CD4-positive, alpha-beta T cell (primary cell): ENCODE measurements at regions not wholly inside any gene's neighbourhood (a gene's known extent, or its start where the extent isn't known, plus 50 kb on each side); places are given as distances from the start of the nearest gene placed in this dataset.

Experiments
- ATAC-seq: fragments of 200-7000 bp; cut with Tn5 transposase; one replicate; pipeline ENCODE4 v1.10.0; 2022; ENCODE audit warnings: mild to moderate bottlenecking; ENCODE audit not compliant: poor library complexity
- CTCF ChIA-PET: fragments of 350-600 bp; sonication (Branson Sonifier 250); formaldehyde crosslinking; loops from one replicate; lab custom pipeline; 2021; ENCODE audit warnings: antibody characterized with exemption, inconsistent platforms; lab: Charles Lee
- POLR2A ChIA-PET: fragments of 350-600 bp; sonication (Branson Sonifier 250); formaldehyde crosslinking; loops from one replicate; lab custom pipeline; 2021; ENCODE audit warnings: antibody characterized with exemption, inconsistent platforms; lab: Charles Lee
- DNase-seq, 14 experiments: peaks; one replicate each; pipeline ENCODE4 v3.0.0-alpha.2; 2013 to 2020; ENCODE audit warnings: mixed read lengths in 2 of 14
- H3K27ac ChIP-seq, 2 donors: one replicate each; pipeline versions ENCODE4 v1.5.1 to v1.7.0; 2013; ENCODE audit warnings: low read length in 2 of 2, low read depth in 1 of 2, mild to moderate bottlenecking in 1 of 2
- H3K27me3 ChIP-seq, 2 experiments: 1 replicate in 1 of 2; 2 replicates in 1 of 2; pipeline versions ENCODE4 v1.6.1 to v1.7.0; 2013; ENCODE audit warnings: low read length in 2 of 2, control low read depth in 1 of 2, mild to moderate bottlenecking in 1 of 2, moderate library complexity in 1 of 2; ENCODE audit not compliant: insufficient read depth in 2 of 2, control insufficient read depth in 1 of 2
- H3K36me3 ChIP-seq: one replicate; pipeline ENCODE4 v1.6.1; 2013; ENCODE audit warnings: low read length, control low read depth; ENCODE audit not compliant: insufficient read depth
- H3K4me1 ChIP-seq: one replicate; pipeline ENCODE4 v1.6.1; 2013; ENCODE audit warnings: low read length, control low read depth; ENCODE audit not compliant: insufficient read depth
- H3K4me3 ChIP-seq: one replicate; pipeline ENCODE4 v1.5.1; 2013; ENCODE audit warnings: mild to moderate bottlenecking, low read length, moderate library complexity
- H3K9me3 ChIP-seq, 2 experiments: 1 replicate in 1 of 2; 2 replicates in 1 of 2; pipeline versions ENCODE4 v1.6.1 to v1.7.0; 2013; ENCODE audit warnings: low read length in 2 of 2, mild to moderate bottlenecking in 2 of 2, control low read depth in 1 of 2, moderate library complexity in 1 of 2; ENCODE audit not compliant: control insufficient read depth in 1 of 2, insufficient read depth in 1 of 2
- H3K27ac Mint-ChIP-seq: one replicate; pipeline ENCODE4 v1.8.0; 2020; ENCODE audit warnings: mixed read lengths
- H3K27me3 Mint-ChIP-seq: one replicate; pipeline ENCODE4 v1.8.0; 2021; ENCODE audit warnings: mixed read lengths
- H3K36me3 Mint-ChIP-seq: one replicate; pipeline ENCODE4 v1.8.0; 2021; ENCODE audit warnings: low read depth, mixed read lengths
- H3K4me1 Mint-ChIP-seq: one replicate; pipeline ENCODE4 v1.8.0; 2021; ENCODE audit warnings: low read depth, mixed read lengths
- H3K4me3 Mint-ChIP-seq: one replicate; pipeline ENCODE4 v1.8.0; 2020; ENCODE audit warnings: mild to moderate bottlenecking, mixed read lengths
- H3K9me3 Mint-ChIP-seq: one replicate; pipeline ENCODE4 v1.8.0; 2020; ENCODE audit warnings: mixed read lengths
- intact Hi-C, 2 experiments: fragments of 100-400 bp; cut with DNase I in 1 of 2; cut with micrococcal nuclease in 1 of 2; formaldehyde crosslinking; loops; one replicate each; pipeline versions ENCODE4 v1.15.1 to v1.9.0; 2023 to 2025; cut with DNase I, micrococcal nuclease
- TF ChIP-seq, protein P1 (sequence below): fragments of 200-600 bp; IDR thresholded peaks from one replicate; pipeline ENCODE4 v1.8.0; 2022; ENCODE audit warnings: antibody characterized with exemption, mild to moderate bottlenecking

DNA sequence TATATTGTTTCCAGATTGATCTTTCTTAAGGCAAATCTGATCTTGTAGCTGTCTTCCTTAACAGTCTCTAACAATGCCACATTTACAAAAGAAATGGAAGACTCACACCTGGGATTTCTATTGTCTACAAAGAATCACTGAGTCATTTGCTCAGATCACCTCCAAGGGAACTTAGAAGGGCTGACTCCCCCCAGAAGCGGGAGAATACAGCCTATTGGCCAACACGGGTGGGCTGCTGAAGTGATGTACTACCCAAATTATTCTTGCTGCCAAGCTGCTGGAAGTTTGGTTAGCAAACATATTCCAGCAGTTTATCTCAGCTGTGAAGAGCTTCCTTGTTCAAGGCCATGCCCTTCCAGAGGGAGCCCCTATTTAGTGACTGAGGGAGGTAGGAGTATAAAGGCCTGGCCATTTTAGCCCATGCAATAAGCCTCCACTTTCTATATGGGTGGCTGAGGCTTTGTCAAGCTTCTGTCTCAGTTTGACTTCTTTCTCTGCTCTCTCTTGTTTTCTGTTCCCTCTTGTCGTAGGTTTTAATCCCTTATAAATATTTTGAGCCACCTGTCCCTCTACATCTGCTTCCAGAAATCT lies 379.4 kb downstream of the PRR16 start:
- no peaks in the 10 kb centered on the region for H3K27me3 ChIP-seq
- no peak for ATAC-seq
- H3K4me3 Mint-ChIP-seq, result no peak overlapping the region
- H3K36me3 ChIP-seq, result no peaks in the 10 kb centered on the region
- no peak overlapping the region for H3K27ac Mint-ChIP-seq
- ChIA-PET CTCF (no interaction called here), POLR2A (no interaction called here)
- intact Hi-C loops, result no loop called here
- no peaks in the 10 kb centered on the region for H3K4me1 Mint-ChIP-seq
- TF ChIP-seq, protein P1, sequence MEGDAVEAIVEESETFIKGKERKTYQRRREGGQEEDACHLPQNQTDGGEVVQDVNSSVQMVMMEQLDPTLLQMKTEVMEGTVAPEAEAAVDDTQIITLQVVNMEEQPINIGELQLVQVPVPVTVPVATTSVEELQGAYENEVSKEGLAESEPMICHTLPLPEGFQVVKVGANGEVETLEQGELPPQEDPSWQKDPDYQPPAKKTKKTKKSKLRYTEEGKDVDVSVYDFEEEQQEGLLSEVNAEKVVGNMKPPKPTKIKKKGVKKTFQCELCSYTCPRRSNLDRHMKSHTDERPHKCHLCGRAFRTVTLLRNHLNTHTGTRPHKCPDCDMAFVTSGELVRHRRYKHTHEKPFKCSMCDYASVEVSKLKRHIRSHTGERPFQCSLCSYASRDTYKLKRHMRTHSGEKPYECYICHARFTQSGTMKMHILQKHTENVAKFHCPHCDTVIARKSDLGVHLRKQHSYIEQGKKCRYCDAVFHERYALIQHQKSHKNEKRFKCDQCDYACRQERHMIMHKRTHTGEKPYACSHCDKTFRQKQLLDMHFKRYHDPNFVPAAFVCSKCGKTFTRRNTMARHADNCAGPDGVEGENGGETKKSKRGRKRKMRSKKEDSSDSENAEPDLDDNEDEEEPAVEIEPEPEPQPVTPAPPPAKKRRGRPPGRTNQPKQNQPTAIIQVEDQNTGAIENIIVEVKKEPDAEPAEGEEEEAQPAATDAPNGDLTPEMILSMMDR, result no peak
- DNase-seq, result no peak
- H3K36me3 Mint-ChIP-seq, result no peaks in the 10 kb centered on the region
- no peaks in the 10 kb centered on the region for H3K4me1 ChIP-seq
- no peaks in the 10 kb centered on the region for H3K27me3 Mint-ChIP-seq
- no peak overlapping the region for H3K4me3 ChIP-seq
- no peak overlapping the region for H3K27ac ChIP-seq
- H3K9me3 ChIP-seq, result no peaks in the 10 kb centered on the region
- H3K9me3 Mint-ChIP-seq, result no peaks in the 10 kb centered on the region

DNA sequence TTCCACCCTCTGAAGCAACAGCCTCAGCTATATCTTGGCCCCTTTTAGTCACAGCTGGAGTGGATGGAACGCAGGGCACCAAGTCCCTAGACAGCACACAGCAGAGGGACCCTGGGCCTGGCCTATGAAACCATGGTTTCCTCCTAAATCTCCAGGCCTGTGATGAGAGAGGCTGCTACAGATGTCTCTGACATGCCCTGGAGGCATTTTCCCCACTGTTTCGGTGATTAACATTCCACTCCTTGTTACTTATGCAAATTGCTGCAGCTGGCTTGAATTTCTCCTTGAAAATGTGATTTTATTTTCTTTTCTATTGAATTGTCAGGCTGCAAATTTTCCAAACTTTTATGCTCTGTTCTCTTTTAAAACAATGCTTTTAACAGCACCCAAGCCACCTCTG lies 384.8 kb downstream of the PRR16 start:
- Histone ChIP-seq H3K27ac (no peak overlapping the region), H3K27me3 (no peaks in the 10 kb centered on the region), H3K4me1 (no peaks in the 10 kb centered on the region), H3K36me3 (no peaks in the 10 kb centered on the region), H3K4me3 (no peak overlapping the region), H3K9me3 (no peaks in the 10 kb centered on the region)
- ChIA-PET CTCF (no interaction called here), POLR2A (no interaction called here)
- Mint-ChIP-seq H3K4me1 (no peaks in the 10 kb centered on the region), H3K4me3 (no peak overlapping the region), H3K27me3 (no peaks in the 10 kb centered on the region), H3K27ac (no peak overlapping the region), H3K36me3 (no peaks in the 10 kb centered on the region), H3K9me3 (no peaks in the 10 kb centered on the region)
- ATAC-seq (no peak), DNase-seq (no peak)
- intact Hi-C loops, result no loop called here
- TF ChIP-seq, protein P1, result no peak

DNA sequence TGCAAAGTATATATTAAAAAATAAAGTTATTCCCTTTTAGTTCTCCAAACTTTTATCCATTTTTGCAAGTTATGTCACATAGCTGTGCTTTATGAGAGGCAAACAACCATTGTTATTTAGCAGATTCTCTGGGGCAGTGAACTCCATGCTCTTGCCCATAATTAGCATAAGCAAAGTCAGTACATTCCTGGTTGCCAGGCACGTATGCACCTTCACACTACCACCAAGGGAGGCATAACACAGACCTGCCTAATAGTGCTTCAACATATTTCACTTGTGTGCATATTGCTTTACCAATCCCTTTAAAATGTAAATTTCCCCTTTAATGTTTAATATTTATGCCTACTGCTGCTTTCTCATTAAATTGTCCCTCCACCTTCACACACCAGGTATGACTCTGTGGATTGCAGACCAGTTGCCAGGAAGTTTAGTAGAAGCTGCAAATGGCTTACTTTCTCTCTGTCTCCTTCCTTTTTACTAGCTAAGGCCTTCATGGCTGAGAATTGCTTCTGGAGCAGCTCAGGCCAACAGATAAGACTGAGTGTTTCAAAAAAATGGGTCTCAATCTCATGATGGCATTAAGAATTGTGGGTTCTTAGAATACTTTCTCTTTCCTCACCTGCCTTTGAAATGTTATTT lies 388.2 kb downstream of the PRR16 start:
- Histone ChIP-seq H3K4me3 (no peak overlapping the region), H3K27me3 (no peaks in the 10 kb centered on the region), H3K27ac (no peak overlapping the region), H3K4me1 (no peaks in the 10 kb centered on the region), H3K36me3 (no peaks in the 10 kb centered on the region), H3K9me3 (no peaks in the 10 kb centered on the region)
- intact Hi-C loops, result no loop called here
- ChIA-PET CTCF (no interaction called here), POLR2A (no interaction called here)
- Mint-ChIP-seq H3K4me1 (no peaks in the 10 kb centered on the region), H3K4me3 (no peak overlapping the region), H3K27ac (no peak overlapping the region), H3K27me3 (no peaks in the 10 kb centered on the region), H3K36me3 (no peaks in the 10 kb centered on the region), H3K9me3 (no peaks in the 10 kb centered on the region)
- ATAC-seq (no peak), DNase-seq (no peak)
- TF ChIP-seq, protein P1, result no peak
